ENCODE measurements at regions not wholly inside any gene's neighbourhood (a gene's known extent, or its start where the extent isn't known, plus 50 kb on each side); places are given as distances from the start of the nearest gene placed in this dataset.
A peak's percentile ranks its signal among the peaks of the same experiment; 100 is the strongest.

DNA sequence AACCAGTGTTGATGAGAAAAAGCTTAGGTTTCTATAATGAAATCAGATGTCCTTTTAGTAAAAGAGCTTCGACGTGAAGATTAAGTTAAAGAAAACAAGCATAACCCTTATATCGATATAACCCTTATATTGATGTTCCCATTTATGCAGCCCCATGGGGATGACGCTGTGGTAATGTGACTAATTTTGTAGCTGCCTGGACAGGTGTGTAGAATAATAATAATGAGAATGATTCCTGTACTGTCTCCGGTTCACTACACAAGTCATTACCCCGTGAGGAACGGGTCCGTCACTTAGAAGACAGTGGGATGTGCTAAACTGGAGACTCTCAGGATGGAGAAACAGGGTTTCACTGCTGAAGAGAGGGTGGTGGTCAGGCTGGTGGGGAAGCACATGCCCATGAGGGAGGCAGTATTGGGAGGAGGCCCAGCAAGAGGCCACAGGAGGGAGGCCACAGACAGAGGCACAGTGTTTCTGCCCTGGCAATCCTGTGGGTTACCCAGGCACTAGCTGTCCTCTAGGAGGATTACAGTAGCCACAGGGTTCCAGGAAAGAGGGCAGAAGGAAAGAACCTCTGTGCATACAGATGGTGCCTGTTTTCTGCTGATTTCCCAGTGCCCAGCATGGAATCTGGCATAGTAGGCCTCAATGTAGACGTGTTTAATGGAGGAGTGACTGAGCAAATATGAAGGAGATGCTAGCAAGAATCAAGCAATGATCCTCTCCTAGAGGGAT, 191.1 kb upstream of the TSC22D2 start:
- peak in 1 of 4 donors; percentile 26 for ATAC-seq
- WGBS, 3 donors = 78 to 85% (median 78%) methylated on average over 9 of the region's 9 CpGs
- Histone ChIP-seq H3K4me3 (peak overlapping the region; percentile 38), H3K9me3 (peaks cover 7% of the 10 kb centered on the region), H3K27me3 (ENCODE audit: insufficient read depth in 3 of 3, low read length in 2 of 3) (no peaks in the 10 kb centered on the region), H3K27ac (peak overlapping the region; percentile 79), H3K4me1 (peaks cover 9% of the 10 kb centered on the region), H3K36me3 (ENCODE audit: insufficient read depth in 1 of 2, low read depth in 1 of 2) (no peaks in the 10 kb centered on the region)
- TF ChIP-seq, protein P1, sequence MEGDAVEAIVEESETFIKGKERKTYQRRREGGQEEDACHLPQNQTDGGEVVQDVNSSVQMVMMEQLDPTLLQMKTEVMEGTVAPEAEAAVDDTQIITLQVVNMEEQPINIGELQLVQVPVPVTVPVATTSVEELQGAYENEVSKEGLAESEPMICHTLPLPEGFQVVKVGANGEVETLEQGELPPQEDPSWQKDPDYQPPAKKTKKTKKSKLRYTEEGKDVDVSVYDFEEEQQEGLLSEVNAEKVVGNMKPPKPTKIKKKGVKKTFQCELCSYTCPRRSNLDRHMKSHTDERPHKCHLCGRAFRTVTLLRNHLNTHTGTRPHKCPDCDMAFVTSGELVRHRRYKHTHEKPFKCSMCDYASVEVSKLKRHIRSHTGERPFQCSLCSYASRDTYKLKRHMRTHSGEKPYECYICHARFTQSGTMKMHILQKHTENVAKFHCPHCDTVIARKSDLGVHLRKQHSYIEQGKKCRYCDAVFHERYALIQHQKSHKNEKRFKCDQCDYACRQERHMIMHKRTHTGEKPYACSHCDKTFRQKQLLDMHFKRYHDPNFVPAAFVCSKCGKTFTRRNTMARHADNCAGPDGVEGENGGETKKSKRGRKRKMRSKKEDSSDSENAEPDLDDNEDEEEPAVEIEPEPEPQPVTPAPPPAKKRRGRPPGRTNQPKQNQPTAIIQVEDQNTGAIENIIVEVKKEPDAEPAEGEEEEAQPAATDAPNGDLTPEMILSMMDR (IDR thresholded peaks at IDR 0.05) = no peak
- DNase-seq = no peak
- intact Hi-C loops (cut with DNase I) = loop anchor here in 1 of 2 donors (2.0 kb wide), 1 partner anchor 248 kb away; no protein-coding TSS in a partner anchor

DNA sequence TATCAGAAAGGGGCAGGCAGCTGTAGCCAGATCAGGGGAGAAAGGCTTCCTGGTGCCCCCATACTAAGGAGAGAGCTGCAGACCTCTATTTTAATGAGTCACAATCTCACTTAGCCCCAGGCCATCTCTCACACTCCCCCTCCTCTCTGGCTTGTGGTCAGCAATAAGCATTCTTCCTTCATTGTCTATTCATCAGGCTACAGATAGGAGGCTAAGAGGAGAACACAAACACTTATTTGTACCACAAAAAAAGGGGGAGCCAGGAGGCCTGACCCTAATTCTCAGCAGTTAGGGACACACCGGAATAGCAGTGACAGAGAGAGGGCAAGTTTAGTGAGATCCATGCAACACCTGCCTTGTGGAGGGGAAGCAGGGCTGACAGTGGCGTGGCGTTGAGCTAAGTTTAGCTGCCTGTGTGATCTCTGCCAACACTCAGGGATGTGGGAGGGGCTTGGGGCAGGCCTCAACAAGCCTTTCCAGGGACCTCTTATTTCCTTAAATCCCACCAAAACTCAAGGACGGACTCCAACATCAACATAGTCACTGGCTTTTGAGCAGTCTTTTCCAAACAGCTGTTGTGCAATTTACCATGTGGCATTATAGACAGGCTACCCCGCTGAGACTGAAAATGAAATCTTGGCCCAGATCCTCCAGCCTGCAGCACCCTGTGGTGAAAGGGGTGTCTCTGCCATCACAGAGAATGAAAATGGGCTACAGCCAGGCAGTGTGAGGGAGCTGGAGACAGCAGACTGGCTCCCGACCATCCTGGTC, 191.9 kb upstream of the TSC22D2 start:
- Histone ChIP-seq H3K4me1 (peaks cover 9% of the 10 kb centered on the region), H3K27ac (peak overlapping the region; percentile 79), H3K36me3 (ENCODE audit: insufficient read depth in 1 of 2, low read depth in 1 of 2) (no peaks in the 10 kb centered on the region), H3K9me3 (peaks cover 7% of the 10 kb centered on the region), H3K4me3 (peak overlapping the region; percentile 38), H3K27me3 (ENCODE audit: insufficient read depth in 3 of 3, low read length in 2 of 3) (no peaks in the 10 kb centered on the region)
- ATAC-seq = peak; percentile 91 to 96 (median 94)
- DNase-seq = peak; percentile 47 to 71
- WGBS, 3 donors = 15 to 18% (median 17%) methylated on average over 6 of the region's 6 CpGs
- TF ChIP-seq, protein P1 (IDR thresholded peaks at IDR 0.05) = no peak
- intact Hi-C loops (cut with DNase I) = loop anchor here in 1 of 2 donors (2.0 kb wide), 1 partner anchor 247 kb away; no protein-coding TSS in a partner anchor

DNA sequence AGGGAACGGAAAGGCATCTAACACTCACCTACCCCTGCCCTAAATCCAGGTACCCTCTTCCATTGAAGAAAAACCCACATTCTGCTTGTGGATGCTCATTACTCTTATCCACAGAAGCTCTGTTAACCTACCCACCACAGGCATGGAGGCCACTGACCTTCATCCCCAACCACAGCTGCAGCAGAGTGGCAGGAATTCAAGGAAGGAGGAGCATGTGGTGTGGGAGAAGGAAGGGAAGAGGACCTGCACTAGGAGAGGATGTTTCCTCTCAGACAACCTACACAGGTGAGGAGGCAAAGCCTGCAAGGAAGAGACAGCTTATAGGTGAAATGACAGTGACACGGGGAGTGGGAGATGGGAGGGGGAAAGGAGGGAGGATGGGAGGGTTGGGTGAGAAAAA, 192.5 kb upstream of the TSC22D2 start:
- ATAC-seq (no peak), DNase-seq (no peak)
- TF ChIP-seq, protein P1 (IDR thresholded peaks at IDR 0.05) = no peak
- intact Hi-C loops (cut with DNase I) = loop anchor here in 1 of 2 donors (2.0 kb wide), 1 partner anchor 247 kb away; no protein-coding TSS in a partner anchor
- Histone ChIP-seq H3K9me3 (peaks cover 7% of the 10 kb centered on the region), H3K36me3 (ENCODE audit: insufficient read depth in 1 of 2, low read depth in 1 of 2) (no peaks in the 10 kb centered on the region), H3K27me3 (ENCODE audit: insufficient read depth in 3 of 3, low read length in 2 of 3) (no peaks in the 10 kb centered on the region), H3K4me3 (peak overlapping the region; percentile 38), H3K27ac (peak overlapping the region; percentile 79), H3K4me1 (peaks cover 9% of the 10 kb centered on the region)
- 72 to 80% (median 78%) methylated on average over 2 of the region's 2 CpGs for WGBS, 3 donors

DNA sequence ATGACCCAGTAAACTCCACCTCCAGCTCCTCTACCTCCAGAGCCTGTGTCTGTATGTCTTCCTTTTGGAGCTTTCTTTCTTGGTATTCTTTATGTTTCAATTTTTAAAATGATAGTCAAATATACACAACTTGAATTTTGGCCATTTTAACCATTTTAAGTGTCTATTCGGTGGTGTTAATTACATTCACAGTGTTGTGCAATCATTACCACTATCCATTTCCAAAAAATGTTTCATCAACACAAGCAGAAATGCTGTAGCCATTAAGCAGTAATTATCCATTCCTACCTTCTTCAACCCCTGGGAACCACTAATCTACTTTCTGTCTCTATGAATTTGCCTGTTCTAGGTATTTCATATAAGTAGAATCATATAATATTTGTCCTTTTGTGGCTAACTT, 194.5 kb upstream of the TSC22D2 start:
- Histone ChIP-seq H3K27me3 (ENCODE audit: insufficient read depth in 3 of 3, low read length in 2 of 3) (no peaks in the 10 kb centered on the region), H3K36me3 (ENCODE audit: insufficient read depth in 1 of 2, low read depth in 1 of 2) (no peaks in the 10 kb centered on the region), H3K4me3 (no peak overlapping the region), H3K4me1 (peaks cover 9% of the 10 kb centered on the region), H3K9me3 (peaks cover 7% of the 10 kb centered on the region), H3K27ac (no peak overlapping the region)
- TF ChIP-seq, protein P1 (IDR thresholded peaks at IDR 0.05) = no peak
- ATAC-seq (no peak), DNase-seq (no peak)
- intact Hi-C loops (cut with DNase I) = no loop called here
- WGBS, 3 donors = 60 to 69% (median 65%) methylated on average over 1 of the region's 1 CpG

Data from psoas muscle (tissue), 7 donors.